ENCODE measurements at regions not wholly inside any gene's neighbourhood (a gene's known extent, or its start where the extent isn't known, plus 50 kb on each side); places are given as distances from the start of the nearest gene placed in this dataset.

DNA sequence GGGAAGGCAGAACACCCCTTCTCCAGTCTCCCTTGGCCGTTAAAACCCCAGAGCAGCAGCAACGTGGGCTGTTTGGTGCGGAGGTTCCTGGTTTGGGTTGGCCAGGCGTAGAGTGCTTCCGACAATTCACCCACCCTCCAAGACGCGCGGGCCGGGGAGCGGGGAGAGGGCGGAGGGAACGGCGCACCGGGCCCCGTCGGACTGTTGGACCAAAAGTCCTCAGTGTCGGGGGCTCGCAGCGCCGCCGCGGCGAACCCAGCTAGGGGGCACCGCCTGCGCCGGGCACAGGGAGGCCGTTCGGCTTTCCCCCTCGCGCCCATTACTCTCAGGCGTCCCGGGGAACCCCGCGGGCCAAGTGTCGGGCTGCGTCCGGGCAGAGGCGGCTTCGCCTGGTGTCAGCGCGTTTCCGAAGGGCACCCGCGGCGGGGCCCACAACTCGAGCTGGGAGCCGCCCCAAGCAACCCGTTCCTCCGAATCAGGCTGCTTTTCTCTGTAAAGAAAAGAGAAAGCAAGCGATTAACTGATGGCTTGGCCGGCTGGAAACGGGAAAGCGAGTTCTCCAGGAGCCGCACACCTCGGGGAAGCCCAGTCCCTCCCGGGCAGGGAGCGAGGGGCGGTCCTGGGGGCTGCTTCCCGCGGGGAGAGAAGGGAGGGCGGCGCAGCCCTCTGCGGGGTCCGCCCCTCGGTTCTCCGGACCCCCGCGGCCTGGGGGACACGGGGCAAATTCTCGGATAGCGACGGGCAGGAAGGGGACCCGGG, 145.5 kb downstream of the ERCC6L2 start:
- TF ChIP-seq, protein P1, sequence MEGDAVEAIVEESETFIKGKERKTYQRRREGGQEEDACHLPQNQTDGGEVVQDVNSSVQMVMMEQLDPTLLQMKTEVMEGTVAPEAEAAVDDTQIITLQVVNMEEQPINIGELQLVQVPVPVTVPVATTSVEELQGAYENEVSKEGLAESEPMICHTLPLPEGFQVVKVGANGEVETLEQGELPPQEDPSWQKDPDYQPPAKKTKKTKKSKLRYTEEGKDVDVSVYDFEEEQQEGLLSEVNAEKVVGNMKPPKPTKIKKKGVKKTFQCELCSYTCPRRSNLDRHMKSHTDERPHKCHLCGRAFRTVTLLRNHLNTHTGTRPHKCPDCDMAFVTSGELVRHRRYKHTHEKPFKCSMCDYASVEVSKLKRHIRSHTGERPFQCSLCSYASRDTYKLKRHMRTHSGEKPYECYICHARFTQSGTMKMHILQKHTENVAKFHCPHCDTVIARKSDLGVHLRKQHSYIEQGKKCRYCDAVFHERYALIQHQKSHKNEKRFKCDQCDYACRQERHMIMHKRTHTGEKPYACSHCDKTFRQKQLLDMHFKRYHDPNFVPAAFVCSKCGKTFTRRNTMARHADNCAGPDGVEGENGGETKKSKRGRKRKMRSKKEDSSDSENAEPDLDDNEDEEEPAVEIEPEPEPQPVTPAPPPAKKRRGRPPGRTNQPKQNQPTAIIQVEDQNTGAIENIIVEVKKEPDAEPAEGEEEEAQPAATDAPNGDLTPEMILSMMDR (IDR thresholded peaks at IDR 0.05; ENCODE audit: low read length, missing control alignments) = no peak
- H3K4me3 ChIP-seq (replicated peaks; ENCODE audit: low read depth, low read length) = peak overlapping the region; percentile 53
- peak; percentile 20 for DNase-seq (ENCODE audit: low read depth)

DNA sequence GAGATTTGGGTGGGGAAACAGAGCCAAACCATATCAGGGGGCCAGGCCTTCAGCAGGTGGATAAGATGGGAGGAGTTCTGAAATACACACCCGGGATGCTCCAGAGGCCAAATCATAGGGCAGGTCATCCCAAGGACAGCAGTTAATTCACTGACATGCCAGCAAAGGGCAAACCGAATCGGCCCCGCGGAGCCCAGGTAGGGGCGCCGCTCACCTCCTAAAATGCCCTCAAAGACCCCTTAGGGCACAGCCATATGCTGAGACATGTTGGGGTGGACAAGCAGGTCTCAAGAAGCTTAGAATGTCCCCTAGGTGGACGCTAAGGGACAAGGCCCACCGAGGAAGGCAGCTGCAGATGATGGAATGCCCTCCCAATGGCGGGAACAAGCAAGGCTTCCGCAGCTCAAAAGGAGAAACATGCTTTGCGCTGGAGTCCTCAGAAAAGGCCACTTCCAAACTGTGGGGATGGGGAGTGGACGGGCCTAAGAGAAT, 144.9 kb downstream of the ERCC6L2 start:
- H3K4me3 ChIP-seq (replicated peaks; ENCODE audit: low read depth, low read length) = peak overlapping the region; percentile 53
- TF ChIP-seq, protein P1 (IDR thresholded peaks at IDR 0.05; ENCODE audit: low read length, missing control alignments) = no peak
- no peak for DNase-seq (ENCODE audit: low read depth)
